Testis (tissue), 2 donors: ENCODE measurements at regions not wholly inside any gene's neighbourhood (a gene's known extent, or its start where the extent isn't known, plus 50 kb on each side); places are given as distances from the start of the nearest gene placed in this dataset.

Experiments used
- POLR2A ChIP-seq: fragments of 450-650 bp; IDR thresholded peaks from one replicate; pipeline ENCODE4 v1.6.1; 2017; ENCODE audit warnings: antibody characterized with exemption, mild to moderate bottlenecking, moderate library complexity
- TF ChIP-seq, protein P1 (sequence below), 3 experiments: fragments of 450-650 bp in 2 of 3; fragments of 200-600 bp in 1 of 3; sonication (generic) in 1 of 3; IDR thresholded peaks; one replicate each; pipeline ENCODE4 v1.5.1; 2016 to 2019; ENCODE audit warnings: antibody characterized with exemption in 3 of 3, mild to moderate bottlenecking in 2 of 3, moderate library complexity in 1 of 3

DNA sequence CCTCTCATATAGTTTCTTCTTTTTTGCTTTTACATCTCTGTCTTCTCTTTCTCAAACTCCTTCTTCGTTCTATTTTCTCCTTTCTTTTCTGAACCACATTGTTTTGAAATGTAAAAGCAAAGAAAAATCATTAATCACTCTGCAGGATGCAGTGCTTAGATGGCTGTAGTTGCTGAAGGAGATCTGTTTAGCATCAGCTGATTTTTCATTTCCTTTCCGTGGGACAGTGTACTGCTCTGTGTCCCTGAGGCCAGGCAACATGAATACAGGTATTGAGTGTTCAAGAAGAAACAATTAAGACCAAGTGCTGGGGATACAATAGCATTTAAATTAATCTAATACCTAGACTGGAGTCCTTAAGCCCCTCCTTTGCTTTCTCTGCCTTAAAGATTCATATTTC, 257.2 kb upstream of the SPAG17 start:
- TF ChIP-seq, protein P1, sequence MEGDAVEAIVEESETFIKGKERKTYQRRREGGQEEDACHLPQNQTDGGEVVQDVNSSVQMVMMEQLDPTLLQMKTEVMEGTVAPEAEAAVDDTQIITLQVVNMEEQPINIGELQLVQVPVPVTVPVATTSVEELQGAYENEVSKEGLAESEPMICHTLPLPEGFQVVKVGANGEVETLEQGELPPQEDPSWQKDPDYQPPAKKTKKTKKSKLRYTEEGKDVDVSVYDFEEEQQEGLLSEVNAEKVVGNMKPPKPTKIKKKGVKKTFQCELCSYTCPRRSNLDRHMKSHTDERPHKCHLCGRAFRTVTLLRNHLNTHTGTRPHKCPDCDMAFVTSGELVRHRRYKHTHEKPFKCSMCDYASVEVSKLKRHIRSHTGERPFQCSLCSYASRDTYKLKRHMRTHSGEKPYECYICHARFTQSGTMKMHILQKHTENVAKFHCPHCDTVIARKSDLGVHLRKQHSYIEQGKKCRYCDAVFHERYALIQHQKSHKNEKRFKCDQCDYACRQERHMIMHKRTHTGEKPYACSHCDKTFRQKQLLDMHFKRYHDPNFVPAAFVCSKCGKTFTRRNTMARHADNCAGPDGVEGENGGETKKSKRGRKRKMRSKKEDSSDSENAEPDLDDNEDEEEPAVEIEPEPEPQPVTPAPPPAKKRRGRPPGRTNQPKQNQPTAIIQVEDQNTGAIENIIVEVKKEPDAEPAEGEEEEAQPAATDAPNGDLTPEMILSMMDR (IDR thresholded peaks at IDR 0.05), result no peak
- TF ChIP-seq POLR2A, result no peak
